IMR-90 (cell line): ENCODE measurements at regions not wholly inside any gene's neighbourhood (a gene's known extent, or its start where the extent isn't known, plus 50 kb on each side); places are given as distances from the start of the nearest gene placed in this dataset.
A peak's percentile ranks its signal among the peaks of the same experiment; 100 is the strongest.

Experiments used
- ATAC-seq: fragments of 200-7000 bp; cut with Tn5 transposase; 2 replicates; pipeline ENCODE4 v1.9.1; 2020; ENCODE audit warnings: low read depth, mild to moderate bottlenecking, moderate library complexity
- BruUV-seq: library from RNA; stranded (reverse); fragments of 400-500 nt; replicated peaks from 2 replicates; lab custom pipeline; 2021; lab: Mats Ljungman, UMichigan
- CTCF ChIA-PET: fragments of 300-600 bp; formaldehyde crosslinking; extraction: SDS; loops from one replicate; lab custom pipeline; 2021; ENCODE audit warnings: antibody characterized with exemption; lab: Yijun Ruan, JAX
- POLR2A ChIA-PET: fragments of 300-600 bp; sonication (Branson Sonifier 250); formaldehyde crosslinking; loops from one replicate; lab custom pipeline; 2022; ENCODE audit warnings: antibody characterized with exemption; ENCODE audit not compliant: unreplicated experiment; lab: Charles Lee
- DNase-seq: peaks from one replicate; pipeline ENCODE4 v3.0.0; 2013
- H2AFZ ChIP-seq: replicated peaks from 2 replicates; pipeline ENCODE3; 2013; ENCODE audit warnings: low read length, mild to moderate bottlenecking; ENCODE audit not compliant: poor library complexity
- H2AK5ac ChIP-seq: 2 replicates; pipeline ENCODE4 v1.6.1; 2013; ENCODE audit warnings: low read depth, low read length, inconsistent platforms
- H2AK9ac ChIP-seq: replicated peaks from 2 replicates; pipeline ENCODE3; 2013; ENCODE audit warnings: mild to moderate bottlenecking, low read depth, low read length, moderate library complexity; ENCODE audit not compliant: poor library complexity
- H2BK120ac ChIP-seq: 2 replicates; pipeline ENCODE4 v1.6.1; 2013; ENCODE audit warnings: low read depth, low read length, inconsistent platforms
- H2BK15ac ChIP-seq: 3 replicates; pipeline ENCODE4 v1.6.1; 2013; ENCODE audit warnings: low read depth, low read length, inconsistent platforms
- H2BK20ac ChIP-seq: 2 replicates; pipeline ENCODE4 v1.6.1; 2013; ENCODE audit warnings: low read depth, mild to moderate bottlenecking, inconsistent platforms, low read length, moderate library complexity
- H2BK5ac ChIP-seq: 2 replicates; pipeline ENCODE4 v1.6.1; 2013; ENCODE audit warnings: mild to moderate bottlenecking, low read depth, low read length, inconsistent platforms; ENCODE audit not compliant: poor library complexity, severe bottlenecking
- H3K14ac ChIP-seq: replicated peaks from 2 replicates; pipeline ENCODE4 v1.6.1; 2013; ENCODE audit warnings: low read depth, low read length, inconsistent platforms
- H3K18ac ChIP-seq: 2 replicates; pipeline ENCODE4 v1.6.1; 2013; ENCODE audit warnings: low read depth, low read length, control low read depth
- H3K23ac ChIP-seq: 2 replicates; pipeline ENCODE4 v1.6.1; 2013; ENCODE audit warnings: low read depth, low read length, inconsistent platforms
- H3K27ac ChIP-seq: 2 replicates; pipeline ENCODE4 v1.5.1; 2013; ENCODE audit warnings: mild to moderate bottlenecking, control low read depth, low read length; ENCODE audit not compliant: insufficient read depth
- H3K27me3 ChIP-seq: 2 replicates; pipeline ENCODE4 v1.6.1; 2013; ENCODE audit warnings: low read length; ENCODE audit not compliant: control insufficient read depth, insufficient read depth
- H3K36me3 ChIP-seq: 2 replicates; pipeline ENCODE4 v1.6.1; 2013; ENCODE audit warnings: low read length, mixed read lengths; ENCODE audit not compliant: control insufficient read depth, insufficient read depth
- H3K4ac ChIP-seq: 2 replicates; pipeline ENCODE4 v1.6.1; 2013; ENCODE audit warnings: low read depth, low read length, inconsistent platforms
- H3K4me1 ChIP-seq: 2 replicates; pipeline ENCODE4 v1.6.1; 2013; ENCODE audit warnings: low read length, mixed read lengths; ENCODE audit not compliant: control insufficient read depth, insufficient read depth
- H3K4me2 ChIP-seq: 2 replicates; pipeline ENCODE4 v1.6.1; 2013; ENCODE audit warnings: low read depth, mild to moderate bottlenecking, control low read depth, low read length, moderate library complexity
- H3K4me3 ChIP-seq: 2 replicates; pipeline ENCODE4 v1.5.1; 2013; ENCODE audit warnings: low read depth, mild to moderate bottlenecking, control low read depth, low read length, moderate library complexity; ENCODE audit not compliant: insufficient read depth
- H3K56ac ChIP-seq: 2 replicates; pipeline ENCODE4 v1.6.1; 2013; ENCODE audit warnings: low read length, inconsistent platforms; ENCODE audit not compliant: insufficient read depth; ENCODE audit errors: extremely low read depth
- H3K79me1 ChIP-seq, 2 experiments: 2 replicates each; pipeline ENCODE4 v1.6.1; 2013; ENCODE audit warnings: low read length in 2 of 2, inconsistent platforms in 1 of 2, low read depth in 1 of 2
- H3K9ac ChIP-seq: 2 replicates; pipeline ENCODE4 v1.6.1; 2013; ENCODE audit warnings: low read depth, low read length, control low read depth
- H3K9me1 ChIP-seq: 2 replicates; pipeline ENCODE4 v1.6.1; 2013; ENCODE audit warnings: low read length, inconsistent platforms; ENCODE audit not compliant: insufficient read depth
- H3K9me3 ChIP-seq: 2 replicates; pipeline ENCODE4 v1.6.1; 2013; ENCODE audit warnings: low read length; ENCODE audit not compliant: control insufficient read depth, insufficient read depth
- H4K20me1 ChIP-seq: 2 replicates; pipeline ENCODE4 v1.6.1; 2013; ENCODE audit warnings: low read length, inconsistent platforms; ENCODE audit not compliant: insufficient read depth
- H4K5ac ChIP-seq: 2 replicates; pipeline ENCODE4 v1.6.1; 2013; ENCODE audit warnings: mild to moderate bottlenecking, low read depth, low read length, control low read depth
- H4K8ac ChIP-seq, 2 experiments: 2 replicates each; pipeline ENCODE4 v1.6.1; 2013; ENCODE audit warnings: low read depth in 2 of 2, low read length in 2 of 2, control low read depth in 1 of 2, inconsistent platforms in 1 of 2
- H4K91ac ChIP-seq: 2 replicates; pipeline ENCODE4 v1.6.1; 2013; ENCODE audit warnings: low read depth, low read length, inconsistent platforms; ENCODE audit not compliant: insufficient read depth
- NFE2L2 ChIP-seq: fragments of 150-350 bp; IDR thresholded peaks from 2 replicates; pipeline ENCODE4 v1.6.1; 2016; ENCODE audit warnings: low read depth, mild to moderate bottlenecking, low read length
- dilution Hi-C: fragments of 300-500 bp; cut with HindIII; formaldehyde crosslinking; loops from one replicate; pipeline ENCODE4 v1.14.3; 2018; ENCODE audit warnings: low sequenced_read_pairs; ENCODE audit not compliant: unreplicated experiment
- in situ Hi-C: fragments of 300-500 bp; cut with MboI; formaldehyde crosslinking; loops from 3 replicates; pipeline ENCODE4 v1.14.3; 2019; ENCODE audit warnings: low sequenced_read_pairs, inconsistent platforms, mixed read lengths
- intact Hi-C: fragments of 100-400 bp; cut with micrococcal nuclease; formaldehyde crosslinking; loops from 2 replicates; pipeline ENCODE4 v1.10.0; 2022
- TF ChIP-seq, protein P1 (sequence below): fragments of 150-350 bp; IDR thresholded peaks from 2 replicates; pipeline ENCODE4 v1.6.1; 2016; ENCODE audit warnings: low read depth, mild to moderate bottlenecking, low read length, moderate library complexity, borderline replicate concordance

DNA sequence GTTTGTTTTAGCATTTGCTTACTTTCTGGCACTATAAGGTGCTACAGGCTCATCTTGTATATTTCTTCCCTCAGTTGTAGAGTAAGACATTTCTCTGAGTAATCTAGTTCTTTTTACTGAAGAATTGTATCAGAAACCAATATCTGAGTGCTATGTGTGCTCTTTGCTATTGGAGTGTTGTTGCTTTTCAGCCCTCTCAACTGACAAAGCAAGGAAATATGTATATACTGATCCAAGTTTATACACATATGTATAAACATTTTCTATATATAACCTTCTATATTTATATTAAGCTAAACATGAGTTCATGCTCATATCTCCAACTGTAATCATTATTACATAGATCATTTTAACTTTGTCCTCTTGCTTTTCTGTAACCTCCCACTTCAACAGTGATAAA lies 405.7 kb downstream of the RFPL4B start:
- H3K4me3 ChIP-seq: no peak overlapping the region
- H3K9me3 ChIP-seq: peaks cover 2% of the 10 kb centered on the region; the same call in 1 of the 2 replicates
- no peak overlapping the region for H4K5ac ChIP-seq
- no peak overlapping the region for H4K8ac ChIP-seq
- H4K20me1 ChIP-seq: no peaks in the 10 kb centered on the region
- H2AK9ac ChIP-seq: no peak overlapping the region
- no peak overlapping the region for H2BK120ac ChIP-seq
- H3K36me3 ChIP-seq: no peaks in the 10 kb centered on the region
- H2BK5ac ChIP-seq: peak overlapping the region; percentile 40
- H3K4ac ChIP-seq: no peak overlapping the region
- H3K27me3 ChIP-seq: no peaks in the 10 kb centered on the region
- no peaks in the 10 kb centered on the region for H3K79me1 ChIP-seq
- H2AK5ac ChIP-seq: no peak overlapping the region
- H3K27ac ChIP-seq: no peak overlapping the region
- no peak overlapping the region for H3K23ac ChIP-seq
- H2BK20ac ChIP-seq: no peak overlapping the region
- in situ Hi-C loops (no loop called here), dilution Hi-C loops (no loop called here), intact Hi-C loops (no loop called here)
- H3K9ac ChIP-seq: no peak overlapping the region
- H3K14ac ChIP-seq: no peak overlapping the region
- H3K18ac ChIP-seq: peak overlapping the region; percentile 53; the same call in 1 of the 2 replicates
- no peak overlapping the region for H4K91ac ChIP-seq
- H3K4me2 ChIP-seq: peak overlapping the region; percentile 57; the same call in 1 of the 2 replicates
- ChIA-PET CTCF (interaction anchor here (1.4 kb wide), 1 partner anchor 11 kb away, joined by 3 read pairs; no protein-coding TSS in a partner anchor), POLR2A (no interaction called here)
- TF ChIP-seq NFE2L2: no peak
- TF ChIP-seq, protein P1, sequence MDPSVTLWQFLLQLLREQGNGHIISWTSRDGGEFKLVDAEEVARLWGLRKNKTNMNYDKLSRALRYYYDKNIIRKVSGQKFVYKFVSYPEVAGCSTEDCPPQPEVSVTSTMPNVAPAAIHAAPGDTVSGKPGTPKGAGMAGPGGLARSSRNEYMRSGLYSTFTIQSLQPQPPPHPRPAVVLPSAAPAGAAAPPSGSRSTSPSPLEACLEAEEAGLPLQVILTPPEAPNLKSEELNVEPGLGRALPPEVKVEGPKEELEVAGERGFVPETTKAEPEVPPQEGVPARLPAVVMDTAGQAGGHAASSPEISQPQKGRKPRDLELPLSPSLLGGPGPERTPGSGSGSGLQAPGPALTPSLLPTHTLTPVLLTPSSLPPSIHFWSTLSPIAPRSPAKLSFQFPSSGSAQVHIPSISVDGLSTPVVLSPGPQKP: no peak
- H3K56ac ChIP-seq: no peak overlapping the region
- H2BK15ac ChIP-seq: no peak overlapping the region
- no TSS peak for BruUV-seq
- peak; percentile 80 for ATAC-seq
- no peak overlapping the region for H2AFZ ChIP-seq
- H3K9me1 ChIP-seq: no peaks in the 10 kb centered on the region
- peak; percentile 77 for DNase-seq
- no peaks in the 10 kb centered on the region for H3K4me1 ChIP-seq
